ENCODE measurements at regions not wholly inside any gene's neighbourhood (a gene's known extent, or its start where the extent isn't known, plus 50 kb on each side); places are given as distances from the start of the nearest gene placed in this dataset.

GRCh38 chr14:30272848-30273832, 285.8 kb upstream of the G2E3 start:
- Histone ChIP-seq H3K79me1 (ENCODE audit: insufficient read depth, low read depth, low read length, poor library complexity, severe bottlenecking) (no peaks in the 10 kb centered on the region), H2BK12ac (ENCODE audit: insufficient read length, low read depth, low read length) (no peak overlapping the region), H3K56ac (ENCODE audit: insufficient read length, low read depth, low read length) (no peak overlapping the region), H2BK120ac (ENCODE audit: low read depth, low read length, poor library complexity, severe bottlenecking) (no peak overlapping the region), H3K18ac (ENCODE audit: insufficient read length, low read depth, low read length) (no peak overlapping the region), H3K14ac (ENCODE audit: insufficient read depth, low read length) (no peak overlapping the region), H4K91ac (ENCODE audit: insufficient read length, low read depth, low read length) (no peak overlapping the region), H2BK20ac (ENCODE audit: low read depth, low read length, poor library complexity, severe bottlenecking) (no peak overlapping the region), H3K79me2 (ENCODE audit: insufficient read depth, low read length) (no peaks in the 10 kb centered on the region), H3K9ac (ENCODE audit: extremely low read depth, insufficient read length, low read length) (no peak overlapping the region), H3K4me2 (ENCODE audit: insufficient read depth, insufficient read length, low read length) (no peak overlapping the region), H3K4me1 (ENCODE audit: insufficient read depth, low read length) (no peaks in the 10 kb centered on the region; the same call in 1 of the 2 replicates), H2AK5ac (ENCODE audit: insufficient read length, low read length) (no peak overlapping the region), H4K5ac (ENCODE audit: insufficient read length, low read depth, low read length) (no peak overlapping the region), H3K4ac (ENCODE audit: low read depth, low read length) (no peak overlapping the region), H3K27ac (ENCODE audit: insufficient read length, low read depth, low read length) (no peak overlapping the region), H2AFZ (ENCODE audit: low read length) (no peak overlapping the region), H4K8ac (replicated peaks; ENCODE audit: insufficient read length, low read depth, low read length) (no peak overlapping the region), H4K20me1 (ENCODE audit: control insufficient read depth, insufficient read depth, insufficient read length) (no peaks in the 10 kb centered on the region), H3K23ac (ENCODE audit: insufficient read length, low read depth, low read length) (no peak overlapping the region), H2BK15ac (ENCODE audit: low read depth, low read length) (no peak overlapping the region), H2BK5ac (ENCODE audit: insufficient read length, low read length) (no peak overlapping the region), H3K9me3 (ENCODE audit: control insufficient read depth, low read depth, low read length) (no peaks in the 10 kb centered on the region), H3T11ph (ENCODE audit: low read length) (no peak overlapping the region), H3K23me2 (ENCODE audit: insufficient read length, low read depth, low read length, poor library complexity, severe bottlenecking) (no peaks in the 10 kb centered on the region), H3K27me3 (ENCODE audit: insufficient read depth, low read length) (no peaks in the 10 kb centered on the region)
- no peaks in the 10 kb centered on the region for H3K9me3 Mint-ChIP-seq
- no peak overlapping the region; a peak in 1 of 7 replicates for H3K27ac Mint-ChIP-seq
- no peak for DNase-seq
- no peak overlapping the region for H3K4me3 Mint-ChIP-seq
- peaks cover 5 to 7% of the 10 kb centered on the region in 2 experiments for H3K4me1 Mint-ChIP-seq
- TF ChIP-seq CTCF (conservative IDR thresholded peaks at IDR 0.05): no peak
- no peaks in the 10 kb centered on the region for H3K36me3 Mint-ChIP-seq (ENCODE audit: insufficient read depth in 1 of 3, low read depth in 3 of 3)
- peaks cover 11% of the 10 kb centered on the region for H3K27me3 Mint-ChIP-seq (ENCODE audit: low read depth)
- WGBS (ENCODE audit: extremely low coverage, insufficient read length, low lambda C conversion rate): no CpG with 5 or more reads among the region's 14 CpGs

Data from H9 (cell line).